Transverse colon (tissue), 4 donors: ENCODE measurements at regions not wholly inside any gene's neighbourhood (a gene's known extent, or its start where the extent isn't known, plus 50 kb on each side); places are given as distances from the start of the nearest gene placed in this dataset.

Experiments
- DNase-seq: peaks from one replicate; pipeline ENCODE4 v3.0.0-alpha.2; 2019
- H3K27ac ChIP-seq, 4 donors: fragments of 200-600 bp; sonication (generic); 2 replicates each; pipeline ENCODE4 v1.5.1; 2016 to 2018; ENCODE audit warnings: inconsistent platforms in 4 of 4
- H3K27me3 ChIP-seq: fragments of 200-600 bp; sonication (generic); 2 replicates; pipeline ENCODE4 v1.5.1; 2017; ENCODE audit warnings: inconsistent platforms
- H3K36me3 ChIP-seq, 4 donors: fragments of 200-600 bp; sonication (generic); 2 replicates each; pipeline ENCODE4 v1.5.1; 2017 to 2019; ENCODE audit warnings: inconsistent platforms in 4 of 4
- H3K4me1 ChIP-seq, 4 donors: fragments of 200-600 bp; sonication (generic); 2 replicates each; pipeline ENCODE4 v1.5.1; 2017 to 2020; ENCODE audit warnings: inconsistent platforms in 4 of 4
- H3K4me3 ChIP-seq, 4 donors: fragments of 200-600 bp; sonication (generic); 1 replicate in 1 of 4; 2 replicates in 3 of 4; pipeline versions ENCODE4 v1.5.1 to v1.6.1; 2017 to 2019; ENCODE audit warnings: inconsistent platforms in 4 of 4
- H3K9me3 ChIP-seq, 2 donors: fragments of 200-600 bp; sonication (generic); 2 replicates each; pipeline ENCODE4 v1.5.1; 2017 to 2019; ENCODE audit warnings: inconsistent platforms in 2 of 2
- EP300 ChIP-seq: sonication (generic); formaldehyde crosslinking; IDR thresholded peaks from one replicate; pipeline ENCODE4 v1.6.1; 2017; ENCODE audit warnings: antibody characterized with exemption, low read depth
- POLR2A ChIP-seq: fragments of 450-650 bp; IDR thresholded peaks from one replicate; pipeline ENCODE4 v1.6.1; 2016; ENCODE audit warnings: antibody characterized with exemption, mild to moderate bottlenecking, moderate library complexity
- POLR2AphosphoS5 ChIP-seq, 3 donors: sonication (generic); formaldehyde crosslinking; IDR thresholded peaks; one replicate each; pipeline ENCODE4 v1.6.1; 2016; ENCODE audit warnings: antibody characterized with exemption in 3 of 3
- WGBS, 2 donors: methylation state at CpG; one replicate each; pipeline ENCODE4 v1.1.5; 2018; ENCODE audit warnings: low coverage in 1 of 2; 5-methylcytosine and 5-hydroxymethylcytosine counted together
- in situ Hi-C, 4 donors: fragments of 200-750 bp; cut with MboI; loops; one replicate each; pipeline versions ENCODE4 v1.15.0 to v1.15.1; 2017; ENCODE audit warnings: low sequenced_read_pairs in 3 of 4, low pct_ligation_motif_present in 1 of 4, low pct_unique_long_range_greater_than_20kb in 1 of 4
- intact Hi-C: fragments of 100-400 bp; cut with DNase I; formaldehyde crosslinking; loops from one replicate; pipeline ENCODE4 v1.15.1; 2023; ENCODE audit warnings: low total_unique reads
- TF ChIP-seq, protein P1 (sequence below), 5 experiments: fragments of 200-600 bp in 3 of 5; fragments of 450-650 bp in 2 of 5; sonication (generic) in 3 of 5; IDR thresholded peaks; 1 replicate in 2 of 5; 2 replicates in 3 of 5; pipeline ENCODE4 v1.5.1; 2016 to 2017; ENCODE audit warnings: antibody characterized with exemption in 5 of 5, inconsistent platforms in 3 of 5, mild to moderate bottlenecking in 2 of 5, moderate library complexity in 1 of 5

DNA sequence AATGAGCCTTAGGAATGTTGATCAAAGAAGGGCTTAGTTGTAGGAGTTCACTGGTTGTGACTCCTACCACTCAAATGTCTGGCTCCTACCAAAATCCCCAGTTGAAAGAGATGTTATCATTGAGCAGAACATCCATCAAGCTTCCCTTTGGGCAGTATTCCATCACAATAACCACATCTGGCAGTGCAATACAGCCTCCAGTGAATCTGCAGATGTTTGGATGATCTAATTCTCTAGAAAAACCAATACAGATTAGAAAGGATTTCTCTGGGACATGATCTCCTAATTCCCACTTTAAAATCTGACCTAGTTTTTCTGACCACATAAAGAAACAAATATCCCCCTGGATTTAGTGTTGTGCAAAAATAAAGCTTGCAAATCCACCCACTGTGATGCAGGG is 81.6 kb downstream of the TMEM215 start:
- in situ Hi-C loops (no loop called here), intact Hi-C loops (no loop called here)
- TF ChIP-seq POLR2A = no peak
- no peak for TF ChIP-seq POLR2AphosphoS5 (IDR thresholded peaks at IDR 0.05)
- TF ChIP-seq, protein P1, sequence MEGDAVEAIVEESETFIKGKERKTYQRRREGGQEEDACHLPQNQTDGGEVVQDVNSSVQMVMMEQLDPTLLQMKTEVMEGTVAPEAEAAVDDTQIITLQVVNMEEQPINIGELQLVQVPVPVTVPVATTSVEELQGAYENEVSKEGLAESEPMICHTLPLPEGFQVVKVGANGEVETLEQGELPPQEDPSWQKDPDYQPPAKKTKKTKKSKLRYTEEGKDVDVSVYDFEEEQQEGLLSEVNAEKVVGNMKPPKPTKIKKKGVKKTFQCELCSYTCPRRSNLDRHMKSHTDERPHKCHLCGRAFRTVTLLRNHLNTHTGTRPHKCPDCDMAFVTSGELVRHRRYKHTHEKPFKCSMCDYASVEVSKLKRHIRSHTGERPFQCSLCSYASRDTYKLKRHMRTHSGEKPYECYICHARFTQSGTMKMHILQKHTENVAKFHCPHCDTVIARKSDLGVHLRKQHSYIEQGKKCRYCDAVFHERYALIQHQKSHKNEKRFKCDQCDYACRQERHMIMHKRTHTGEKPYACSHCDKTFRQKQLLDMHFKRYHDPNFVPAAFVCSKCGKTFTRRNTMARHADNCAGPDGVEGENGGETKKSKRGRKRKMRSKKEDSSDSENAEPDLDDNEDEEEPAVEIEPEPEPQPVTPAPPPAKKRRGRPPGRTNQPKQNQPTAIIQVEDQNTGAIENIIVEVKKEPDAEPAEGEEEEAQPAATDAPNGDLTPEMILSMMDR (IDR thresholded peaks at IDR 0.05) = no peak
- TF ChIP-seq EP300 = no peak
- Histone ChIP-seq H3K27ac (no peak overlapping the region), H3K4me1 (no peaks in the 10 kb centered on the region), H3K4me3 (no peak overlapping the region), H3K9me3 (no peaks in the 10 kb centered on the region), H3K36me3 (no peaks in the 10 kb centered on the region), H3K27me3 (no peaks in the 10 kb centered on the region)
- no peak for DNase-seq

DNA sequence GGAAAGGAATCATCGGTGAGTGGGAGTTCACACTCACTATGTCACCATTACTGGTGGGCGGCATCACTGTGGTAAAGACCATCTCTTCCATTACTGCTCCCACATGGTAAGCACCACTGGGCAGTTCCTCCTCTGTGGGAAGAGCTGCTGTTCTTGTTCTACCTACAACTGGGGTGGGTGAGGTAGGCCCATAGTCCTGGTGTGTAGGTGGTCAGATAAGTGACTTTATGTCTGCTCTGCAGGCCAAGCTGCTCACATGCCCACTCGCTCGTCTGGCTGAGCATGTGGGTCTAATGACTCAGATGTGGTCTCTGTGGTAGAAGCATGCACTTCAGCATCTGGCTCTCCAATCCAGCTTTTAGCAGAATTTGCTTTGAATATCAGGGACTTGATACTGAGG is 82.9 kb downstream of the TMEM215 start:
- Histone ChIP-seq H3K9me3 (no peaks in the 10 kb centered on the region), H3K36me3 (no peaks in the 10 kb centered on the region), H3K4me1 (no peaks in the 10 kb centered on the region), H3K27ac (no peak overlapping the region), H3K4me3 (no peak overlapping the region), H3K27me3 (no peaks in the 10 kb centered on the region)
- in situ Hi-C loops = no loop called here
- intact Hi-C loops = no loop called here
- 79% methylated on average over 4 of the region's 4 CpGs; no CpG with 5 or more reads in 1 of the 2 donors for WGBS, 2 donors
- TF ChIP-seq POLR2AphosphoS5 (IDR thresholded peaks at IDR 0.05) (no peak), EP300 (no peak), POLR2A (no peak)
- TF ChIP-seq, protein P1 (IDR thresholded peaks at IDR 0.05) = no peak
- DNase-seq = no peak

DNA sequence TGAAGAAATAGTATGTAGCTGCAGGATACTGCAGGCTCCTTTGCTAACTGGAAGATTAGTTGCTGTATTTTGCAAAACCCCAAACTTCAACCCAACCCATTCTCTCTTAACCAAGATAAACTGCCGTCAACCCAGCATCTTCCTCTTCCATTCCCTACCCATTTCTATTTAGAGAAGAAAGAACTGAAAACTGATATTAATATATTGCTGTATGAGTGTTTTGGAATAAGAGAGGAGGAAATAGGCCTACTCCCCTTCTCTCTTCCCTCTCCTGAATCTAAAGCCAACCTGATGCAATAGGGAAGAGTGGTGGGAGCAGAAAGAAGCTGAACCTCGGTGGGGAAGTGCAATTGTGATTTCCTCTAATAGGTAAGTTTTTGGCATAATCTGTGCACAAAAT is 83.7 kb downstream of the TMEM215 start:
- Histone ChIP-seq H3K36me3 (no peaks in the 10 kb centered on the region), H3K4me1 (no peaks in the 10 kb centered on the region), H3K27ac (no peak overlapping the region), H3K27me3 (no peaks in the 10 kb centered on the region), H3K4me3 (no peak overlapping the region), H3K9me3 (no peaks in the 10 kb centered on the region)
- no peak for DNase-seq
- TF ChIP-seq EP300 (no peak), POLR2AphosphoS5 (IDR thresholded peaks at IDR 0.05) (no peak), POLR2A (no peak)
- TF ChIP-seq, protein P1 (IDR thresholded peaks at IDR 0.05) = no peak
- in situ Hi-C loops = no loop called here
- intact Hi-C loops = no loop called here
- WGBS, 2 donors = 72 to 77% methylated on average over 2 of the region's 2 CpGs

DNA sequence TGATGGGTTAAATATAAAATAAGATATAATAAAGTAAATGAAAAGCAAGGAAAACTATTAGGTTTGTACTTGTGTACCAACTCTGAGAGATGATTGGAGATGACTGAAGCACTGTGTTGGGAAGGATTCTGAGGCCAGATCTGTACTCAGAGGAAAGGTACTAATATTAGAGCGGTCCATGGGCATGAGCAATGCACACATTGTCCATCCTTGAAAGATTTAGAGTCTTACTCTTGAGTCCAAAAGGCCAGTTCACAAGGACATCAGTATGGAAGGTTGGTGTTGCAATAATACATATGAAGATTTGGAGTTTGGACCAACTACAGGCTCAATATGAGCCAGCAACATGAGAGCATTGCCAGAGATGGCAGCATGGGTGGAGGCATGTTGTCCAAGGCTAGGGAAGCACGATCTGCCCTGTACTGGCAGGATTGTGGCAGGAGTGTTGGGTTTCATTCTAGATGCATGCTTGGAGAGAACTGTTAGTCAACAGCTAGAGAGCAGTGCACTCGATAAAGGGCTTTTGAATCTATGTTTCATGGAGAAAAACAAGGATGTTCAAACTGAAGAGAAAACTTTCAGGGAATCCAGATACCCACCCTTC is 84.4 kb downstream of the TMEM215 start:
- Histone ChIP-seq H3K36me3 (no peaks in the 10 kb centered on the region), H3K9me3 (no peaks in the 10 kb centered on the region), H3K4me1 (no peaks in the 10 kb centered on the region), H3K27me3 (no peaks in the 10 kb centered on the region), H3K27ac (no peak overlapping the region), H3K4me3 (no peak overlapping the region)
- 64 to 81% methylated on average over 3 of the region's 3 CpGs for WGBS, 2 donors
- no peak for DNase-seq
- TF ChIP-seq POLR2A (no peak), EP300 (no peak), POLR2AphosphoS5 (IDR thresholded peaks at IDR 0.05) (no peak)
- TF ChIP-seq, protein P1 (IDR thresholded peaks at IDR 0.05) = no peak
- intact Hi-C loops = no loop called here
- in situ Hi-C loops = no loop called here
